Neural progenitor cell (in vitro differentiated cells): ENCODE measurements at regions not wholly inside any gene's neighbourhood (a gene's known extent, or its start where the extent isn't known, plus 50 kb on each side); places are given as distances from the start of the nearest gene placed in this dataset.

ENCODE experiments used
- DNase-seq: peaks from one replicate; pipeline ENCODE4 v3.0.0-alpha.2; 2016; ENCODE audit warnings: low spot score
- H2AFZ ChIP-seq: fragments of 200-600 bp; sonication (generic); replicated peaks from 2 replicates; pipeline ENCODE4 v1.6.1; 2016; ENCODE audit warnings: antibody characterized with exemption
- H3F3A ChIP-seq: fragments of 200-600 bp; sonication (generic); 2 replicates; pipeline ENCODE4 v1.6.1; 2016; ENCODE audit warnings: antibody characterized with exemption, low read depth
- H3K27ac ChIP-seq: fragments of 200-600 bp; sonication (generic); 2 replicates; pipeline ENCODE4 v1.5.1; 2016; ENCODE audit warnings: mild to moderate bottlenecking
- H3K27me3 ChIP-seq: fragments of 200-600 bp; sonication (generic); 2 replicates; pipeline ENCODE4 v1.6.1; 2016; ENCODE audit warnings: mild to moderate bottlenecking, moderate library complexity
- H3K36me3 ChIP-seq: fragments of 200-600 bp; sonication (generic); 2 replicates; pipeline ENCODE4 v1.5.1; 2016
- H3K4me1 ChIP-seq: fragments of 200-600 bp; sonication (generic); 2 replicates; pipeline ENCODE4 v1.6.1; 2016; ENCODE audit warnings: mixed run types
- H3K4me2 ChIP-seq: fragments of 200-600 bp; sonication (generic); 2 replicates; pipeline ENCODE4 v1.6.1; 2016
- H3K4me3 ChIP-seq: fragments of 200-600 bp; sonication (generic); 2 replicates; pipeline ENCODE4 v1.5.1; 2016
- H3K79me2 ChIP-seq: fragments of 200-600 bp; sonication (generic); 2 replicates; pipeline ENCODE4 v1.6.1; 2016; ENCODE audit warnings: low read depth
- H3K9ac ChIP-seq: fragments of 200-600 bp; sonication (generic); 2 replicates; pipeline ENCODE4 v1.6.1; 2016
- H3K9me3 ChIP-seq: fragments of 200-600 bp; sonication (generic); 2 replicates; pipeline ENCODE4 v1.5.1; 2016; ENCODE audit warnings: low read depth
- H4K20me1 ChIP-seq: fragments of 200-600 bp; sonication (generic); 2 replicates; pipeline ENCODE4 v1.6.1; 2016; ENCODE audit warnings: low read depth
- H3K27ac Mint-ChIP-seq: 3 replicates; pipeline ENCODE4 v1.8.0; 2021; ENCODE audit warnings: mixed read lengths
- H3K27me3 Mint-ChIP-seq: 2 replicates; pipeline ENCODE4 v1.8.0; 2022; ENCODE audit warnings: low read depth, mild to moderate bottlenecking, inconsistent platforms, moderate library complexity, mixed read lengths; ENCODE audit not compliant: insufficient read depth
- H3K36me3 Mint-ChIP-seq: 3 replicates; pipeline ENCODE4 v1.8.0; 2021; ENCODE audit warnings: mixed read lengths
- H3K4me1 Mint-ChIP-seq: 3 replicates; pipeline ENCODE4 v1.8.0; 2021; ENCODE audit warnings: mixed read lengths
- H3K4me3 Mint-ChIP-seq: 3 replicates; pipeline ENCODE4 v1.8.0; 2021; ENCODE audit warnings: mild to moderate bottlenecking, moderate library complexity, mixed read lengths
- H3K9me3 Mint-ChIP-seq: 3 replicates; pipeline ENCODE4 v1.8.0; 2020; ENCODE audit warnings: mixed read lengths
- CTCF ChIP-seq: fragments of 200-600 bp; sonication (generic); IDR thresholded peaks from 2 replicates; pipeline ENCODE4 v1.5.1; 2017; ENCODE audit warnings: antibody characterized with exemption, mild to moderate bottlenecking
- EZH2 ChIP-seq: fragments of 200-600 bp; sonication (generic); IDR thresholded peaks from 2 replicates; pipeline ENCODE4 v1.6.1; 2017; ENCODE audit warnings: antibody characterized with exemption, mild to moderate bottlenecking, moderate library complexity
- EZH2phosphoT487 ChIP-seq: fragments of 200-600 bp; sonication (generic); IDR thresholded peaks from 2 replicates; pipeline ENCODE4 v1.6.1; 2017; ENCODE audit warnings: antibody characterized with exemption

- peaks cover 2% of the 10 kb centered on the region for H3K36me3 Mint-ChIP-seq
- Histone ChIP-seq H2AFZ (no peak overlapping the region), H3K79me2 (no peaks in the 10 kb centered on the region), H3K9ac (no peak overlapping the region), H4K20me1 (no peaks in the 10 kb centered on the region), H3K4me1 (peaks cover 4% of the 10 kb centered on the region), H3F3A (peaks cover 3% of the 10 kb centered on the region), H3K9me3 (peaks cover 19% of the 10 kb centered on the region), H3K4me3 (no peak overlapping the region), H3K36me3 (no peaks in the 10 kb centered on the region), H3K27ac (no peak overlapping the region), H3K4me2 (no peak overlapping the region), H3K27me3 (no peaks in the 10 kb centered on the region)
- no peak overlapping the region for H3K27ac Mint-ChIP-seq
- H3K4me3 Mint-ChIP-seq: no peak overlapping the region
- no peak for DNase-seq
- H3K27me3 Mint-ChIP-seq: peaks cover 23% of the 10 kb centered on the region
- H3K4me1 Mint-ChIP-seq: peaks cover 7% of the 10 kb centered on the region
- H3K9me3 Mint-ChIP-seq: peaks cover 53% of the 10 kb centered on the region
- TF ChIP-seq CTCF (no peak), EZH2 (no peak), EZH2phosphoT487 (no peak)
Observed at GRCh38 chr17:77704048-77704815, 254.3 kb upstream of the TNRC6C start.

- no peaks in the 10 kb centered on the region for H3K4me1 Mint-ChIP-seq
- H3K27ac Mint-ChIP-seq: no peak overlapping the region
- H3K27me3 Mint-ChIP-seq: peaks cover 18% of the 10 kb centered on the region
- no peaks in the 10 kb centered on the region for H3K4me1 ChIP-seq
- no peaks in the 10 kb centered on the region for H3K27me3 ChIP-seq
- H3K79me2 ChIP-seq: no peaks in the 10 kb centered on the region
- no peak overlapping the region for H3K4me3 Mint-ChIP-seq
- TF ChIP-seq EZH2phosphoT487: no peak
- TF ChIP-seq CTCF: no peak
- TF ChIP-seq EZH2: no peak
- no peak overlapping the region for H3K4me3 ChIP-seq
- no peak overlapping the region for H3K4me2 ChIP-seq
- H3K9me3 ChIP-seq: peaks cover 19% of the 10 kb centered on the region
- DNase-seq: no peak
- no peaks in the 10 kb centered on the region for H3K36me3 ChIP-seq
- H3F3A ChIP-seq: no peaks in the 10 kb centered on the region
- no peaks in the 10 kb centered on the region for H4K20me1 ChIP-seq
- no peak overlapping the region for H2AFZ ChIP-seq
- peaks cover 2% of the 10 kb centered on the region for H3K36me3 Mint-ChIP-seq
- H3K27ac ChIP-seq: no peak overlapping the region
- no peak overlapping the region for H3K9ac ChIP-seq
- peaks cover 50% of the 10 kb centered on the region for H3K9me3 Mint-ChIP-seq
Observed at GRCh38 chr17:77706938-77707337, 251.6 kb upstream of the TNRC6C start.

DNA sequence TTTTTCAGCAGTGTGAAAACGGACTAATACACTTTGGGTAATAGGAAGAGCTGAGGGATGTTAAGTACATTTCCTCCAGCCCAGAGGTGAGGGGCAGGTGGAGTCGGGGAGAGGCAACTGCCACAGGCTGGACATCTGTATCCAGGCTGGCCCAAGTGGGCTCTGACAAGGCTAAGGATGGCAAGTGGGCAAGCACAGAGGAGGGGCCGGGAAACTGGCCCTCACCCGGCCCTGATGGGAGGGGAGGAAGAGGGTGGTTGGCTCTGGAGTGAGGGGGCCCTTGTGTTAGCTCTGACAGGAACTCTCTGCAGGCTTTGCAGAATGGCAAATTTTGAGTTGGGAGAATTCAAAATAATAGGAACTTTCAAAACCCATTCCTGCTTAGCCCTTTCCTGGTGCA lies 251.0 kb upstream of the TNRC6C start:
- Histone ChIP-seq H4K20me1 (no peaks in the 10 kb centered on the region), H3K4me3 (no peak overlapping the region), H3F3A (no peaks in the 10 kb centered on the region), H3K9me3 (peaks cover 20% of the 10 kb centered on the region), H3K4me1 (no peaks in the 10 kb centered on the region), H3K9ac (no peak overlapping the region), H3K79me2 (no peaks in the 10 kb centered on the region), H3K27ac (no peak overlapping the region), H3K36me3 (peaks cover under 1% of the 10 kb centered on the region), H3K4me2 (no peak overlapping the region), H3K27me3 (no peaks in the 10 kb centered on the region), H2AFZ (no peak overlapping the region)
- Mint-ChIP-seq H3K4me3 (no peak overlapping the region), H3K4me1 (no peaks in the 10 kb centered on the region), H3K9me3 (peaks cover 45% of the 10 kb centered on the region), H3K27me3 (peaks cover 16% of the 10 kb centered on the region), H3K36me3 (no peaks in the 10 kb centered on the region), H3K27ac (no peak overlapping the region)
- no peak for DNase-seq
- TF ChIP-seq EZH2phosphoT487 (no peak), EZH2 (no peak)

GRCh38 chr17:77708049-77708448 lies 250.5 kb upstream of the TNRC6C start:
- DNase-seq: no peak
- H3K27me3 ChIP-seq: no peaks in the 10 kb centered on the region
- H3F3A ChIP-seq: no peaks in the 10 kb centered on the region
- Mint-ChIP-seq H3K36me3 (no peaks in the 10 kb centered on the region), H3K27me3 (peaks cover 15% of the 10 kb centered on the region), H3K4me1 (no peaks in the 10 kb centered on the region), H3K4me3 (no peak overlapping the region), H3K27ac (no peak overlapping the region), H3K9me3 (peaks cover 42% of the 10 kb centered on the region)
- H3K27ac ChIP-seq: no peak overlapping the region
- TF ChIP-seq EZH2: no peak
- TF ChIP-seq EZH2phosphoT487: no peak
- TF ChIP-seq CTCF: no peak
- peaks cover 25% of the 10 kb centered on the region for H3K9me3 ChIP-seq
- H3K9ac ChIP-seq: no peak overlapping the region
- no peaks in the 10 kb centered on the region for H4K20me1 ChIP-seq
- no peaks in the 10 kb centered on the region for H3K79me2 ChIP-seq
- H3K4me1 ChIP-seq: no peaks in the 10 kb centered on the region
- H3K4me3 ChIP-seq: no peak overlapping the region
- peaks cover 5% of the 10 kb centered on the region for H3K36me3 ChIP-seq
- no peak overlapping the region for H2AFZ ChIP-seq
- no peak overlapping the region for H3K4me2 ChIP-seq
